Activated CD8-positive, alpha-beta T cell treated with anti-CD3 and anti-CD28 coated beads, Interleukin-2, amount 10 ng/mL, durations not matched to agents 7 days and 5 days (primary cell): ENCODE measurements at regions not wholly inside any gene's neighbourhood (a gene's known extent, or its start where the extent isn't known, plus 50 kb on each side); places are given as distances from the start of the nearest gene placed in this dataset.
"Not testable (repeated sequence)": the region's sequence is repeated elsewhere in the genome, so short reads cannot be mapped to it uniquely, and the experiment has no call there.

ENCODE experiments used
- ATAC-seq: fragments of 150-1000 bp; cut with Tn5 transposase; one replicate; pipeline ENCODE4 v1.10.0; 2021; ENCODE audit warnings: moderate library complexity
- CTCF ChIA-PET: fragments of 350-600 bp; sonication (Branson Sonifier 250); formaldehyde crosslinking; loops from one replicate; lab custom pipeline; 2021; ENCODE audit warnings: antibody characterized with exemption; lab: Charles Lee
- POLR2A ChIA-PET: fragments of 350-600 bp; sonication (Branson Sonifier 250); formaldehyde crosslinking; loops from one replicate; lab custom pipeline; 2021; ENCODE audit warnings: antibody characterized with exemption; lab: Charles Lee
- DNase-seq: peaks from one replicate; pipeline ENCODE4 v3.0.0-alpha.2; 2020
- H3K27ac Mint-ChIP-seq: one replicate; pipeline ENCODE4 v1.8.0; 2021; ENCODE audit warnings: mild to moderate bottlenecking, mixed read lengths
- H3K27me3 Mint-ChIP-seq: one replicate; pipeline ENCODE4 v1.8.0; 2021; ENCODE audit warnings: low read depth, mixed read lengths
- H3K36me3 Mint-ChIP-seq: one replicate; pipeline ENCODE4 v1.8.0; 2021; ENCODE audit warnings: low read depth, mixed read lengths
- H3K4me1 Mint-ChIP-seq: one replicate; pipeline ENCODE4 v1.8.0; 2021; ENCODE audit warnings: low read depth, mixed read lengths
- H3K4me3 Mint-ChIP-seq: one replicate; pipeline ENCODE4 v1.8.0; 2021; ENCODE audit warnings: mild to moderate bottlenecking, mixed read lengths
- H3K9me3 Mint-ChIP-seq: one replicate; pipeline ENCODE4 v1.8.0; 2022; ENCODE audit warnings: mixed read lengths; ENCODE audit not compliant: insufficient read depth

DNA sequence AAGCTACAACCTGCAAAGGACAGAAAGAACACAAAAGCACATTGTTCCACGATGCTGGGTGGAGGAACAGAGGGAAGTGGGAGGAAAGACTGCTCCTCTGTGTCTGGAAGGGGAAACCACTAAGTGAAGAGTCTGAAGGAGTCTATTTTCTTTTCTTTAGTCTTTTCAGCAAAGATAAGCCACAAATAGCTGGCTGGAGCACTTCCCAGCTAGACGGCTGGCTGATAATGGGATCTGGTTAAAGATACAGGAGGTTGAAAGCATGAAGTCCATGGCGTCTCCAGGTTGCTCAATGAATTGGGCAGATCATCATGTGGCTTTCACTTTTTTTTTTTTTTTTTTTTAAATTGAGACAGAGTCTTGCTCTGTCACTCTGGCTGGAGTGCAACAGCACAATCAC, 154.0 kb upstream of the KCNG1 start:
- H3K27me3 Mint-ChIP-seq, result peaks cover 19% of the 10 kb centered on the region
- no peaks in the 10 kb centered on the region for H3K9me3 Mint-ChIP-seq
- no peak overlapping the region for H3K4me3 Mint-ChIP-seq
- ChIA-PET POLR2A (no interaction called here), CTCF (no interaction called here)
- H3K4me1 Mint-ChIP-seq, result no peaks in the 10 kb centered on the region
- H3K36me3 Mint-ChIP-seq, result no peaks in the 10 kb centered on the region
- H3K27ac Mint-ChIP-seq, result no peak overlapping the region
- DNase-seq, result no peak
- no peak for ATAC-seq

DNA sequence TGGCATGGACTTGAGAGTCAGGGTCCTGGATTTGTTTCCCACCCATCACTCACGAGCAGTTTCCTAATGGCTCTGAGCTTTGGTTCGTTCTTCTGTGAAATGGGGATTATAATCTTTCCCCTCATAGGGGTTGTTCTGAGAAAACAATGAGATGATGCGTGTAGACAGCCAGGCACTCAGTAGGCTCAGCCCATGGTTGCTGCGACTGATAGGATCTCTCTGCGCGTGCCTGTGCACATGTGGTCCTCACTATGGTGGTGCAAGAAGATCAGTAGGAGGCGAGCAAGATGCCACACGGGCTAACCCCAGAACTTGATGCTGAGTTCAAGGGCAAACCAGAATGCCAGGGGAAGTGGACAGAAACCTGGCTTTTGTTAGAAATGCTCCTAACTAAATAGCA, 153.5 kb upstream of the KCNG1 start:
- Mint-ChIP-seq H3K4me1 (no peaks in the 10 kb centered on the region), H3K4me3 (no peak overlapping the region), H3K36me3 (no peaks in the 10 kb centered on the region), H3K9me3 (no peaks in the 10 kb centered on the region), H3K27me3 (peaks cover 21% of the 10 kb centered on the region), H3K27ac (no peak overlapping the region)
- ChIA-PET POLR2A (interaction anchor here (0.6 kb wide), 1 partner anchor 551 kb away, joined by 4 read pairs; no protein-coding TSS in a partner anchor), CTCF (no interaction called here)
- DNase-seq, result no peak
- ATAC-seq, result no peak

DNA sequence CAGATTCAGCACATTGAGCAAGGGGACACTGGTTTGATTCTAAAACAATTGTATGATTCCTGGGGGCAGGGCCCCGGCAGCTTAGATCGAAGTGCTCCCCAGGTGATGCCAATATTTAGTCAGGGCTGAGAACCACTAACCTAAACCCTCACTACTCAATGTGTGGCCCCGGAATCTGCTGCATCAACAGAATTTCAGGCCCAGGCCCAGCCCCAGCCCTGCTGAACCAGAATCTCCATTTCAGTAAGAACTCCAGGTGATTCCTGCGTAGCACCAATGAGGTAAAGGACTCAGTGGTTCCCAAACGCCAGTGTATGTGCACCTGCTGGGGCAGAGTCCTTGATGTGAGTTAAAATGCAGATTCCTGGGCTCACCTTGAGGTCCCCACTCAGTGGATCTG, 152.8 kb upstream of the KCNG1 start:
- ChIA-PET POLR2A (interaction anchor here (0.6 kb wide), 1 partner anchor 550 kb away, joined by 4 read pairs; no protein-coding TSS in a partner anchor), CTCF (no interaction called here)
- Mint-ChIP-seq H3K4me1 (no peaks in the 10 kb centered on the region), H3K4me3 (no peak overlapping the region), H3K27me3 (peaks cover 18% of the 10 kb centered on the region), H3K36me3 (no peaks in the 10 kb centered on the region), H3K27ac (no peak overlapping the region), H3K9me3 (no peaks in the 10 kb centered on the region)
- no peak for DNase-seq
- no peak for ATAC-seq

DNA sequence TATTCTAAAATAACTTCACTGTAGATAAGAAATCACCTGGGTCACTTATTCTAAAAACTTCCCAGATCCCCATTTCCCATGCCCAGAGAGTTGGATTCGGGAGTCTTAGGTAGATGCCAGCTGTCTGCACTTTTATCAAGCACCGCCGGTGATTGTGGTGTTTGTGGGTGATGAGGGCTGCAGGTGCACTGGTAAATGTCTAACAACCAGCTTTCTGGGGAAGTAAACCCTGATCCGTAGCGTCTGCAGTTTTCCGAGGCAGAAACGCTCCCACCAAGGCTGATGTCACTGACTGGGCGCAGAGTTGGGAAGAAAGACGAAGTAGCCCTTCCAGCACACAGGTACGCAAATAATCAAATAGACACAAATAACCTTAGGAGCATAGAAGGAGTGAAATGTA, 152.2 kb upstream of the KCNG1 start:
- DNase-seq (no peak), ATAC-seq (no peak)
- no peak overlapping the region for H3K4me3 Mint-ChIP-seq
- no peaks in the 10 kb centered on the region for H3K4me1 Mint-ChIP-seq
- ChIA-PET POLR2A (no interaction called here), CTCF (no interaction called here)
- H3K27ac Mint-ChIP-seq, result no peak overlapping the region
- H3K9me3 Mint-ChIP-seq, result no peaks in the 10 kb centered on the region
- peaks cover 16% of the 10 kb centered on the region for H3K27me3 Mint-ChIP-seq
- no peaks in the 10 kb centered on the region for H3K36me3 Mint-ChIP-seq

DNA sequence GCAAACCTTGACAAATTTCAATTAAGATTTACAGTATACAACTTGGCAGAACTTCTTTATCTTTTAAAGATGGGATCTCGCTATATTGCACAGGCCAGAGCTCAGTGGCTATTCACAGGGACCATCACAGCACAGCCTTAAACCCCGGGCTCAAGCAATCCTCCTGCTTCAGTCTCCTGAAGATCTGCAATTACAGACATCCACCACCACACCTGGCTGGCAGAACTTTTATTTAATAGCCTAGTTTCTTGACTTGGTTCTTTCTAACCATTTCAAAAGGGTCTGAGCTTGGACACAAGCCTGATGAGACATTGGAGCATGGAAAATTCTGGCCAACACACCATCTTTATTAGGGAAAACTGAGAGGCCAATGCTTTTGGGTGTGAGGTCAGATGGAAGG, 151.6 kb upstream of the KCNG1 start:
- ChIA-PET POLR2A (no interaction called here), CTCF (no interaction called here)
- H3K9me3 Mint-ChIP-seq, result no peaks in the 10 kb centered on the region
- H3K4me3 Mint-ChIP-seq, result no peak overlapping the region
- H3K27me3 Mint-ChIP-seq, result peaks cover 17% of the 10 kb centered on the region
- no peaks in the 10 kb centered on the region for H3K36me3 Mint-ChIP-seq
- no peaks in the 10 kb centered on the region for H3K4me1 Mint-ChIP-seq
- ATAC-seq (no peak), DNase-seq (no peak)
- no peak overlapping the region for H3K27ac Mint-ChIP-seq

DNA sequence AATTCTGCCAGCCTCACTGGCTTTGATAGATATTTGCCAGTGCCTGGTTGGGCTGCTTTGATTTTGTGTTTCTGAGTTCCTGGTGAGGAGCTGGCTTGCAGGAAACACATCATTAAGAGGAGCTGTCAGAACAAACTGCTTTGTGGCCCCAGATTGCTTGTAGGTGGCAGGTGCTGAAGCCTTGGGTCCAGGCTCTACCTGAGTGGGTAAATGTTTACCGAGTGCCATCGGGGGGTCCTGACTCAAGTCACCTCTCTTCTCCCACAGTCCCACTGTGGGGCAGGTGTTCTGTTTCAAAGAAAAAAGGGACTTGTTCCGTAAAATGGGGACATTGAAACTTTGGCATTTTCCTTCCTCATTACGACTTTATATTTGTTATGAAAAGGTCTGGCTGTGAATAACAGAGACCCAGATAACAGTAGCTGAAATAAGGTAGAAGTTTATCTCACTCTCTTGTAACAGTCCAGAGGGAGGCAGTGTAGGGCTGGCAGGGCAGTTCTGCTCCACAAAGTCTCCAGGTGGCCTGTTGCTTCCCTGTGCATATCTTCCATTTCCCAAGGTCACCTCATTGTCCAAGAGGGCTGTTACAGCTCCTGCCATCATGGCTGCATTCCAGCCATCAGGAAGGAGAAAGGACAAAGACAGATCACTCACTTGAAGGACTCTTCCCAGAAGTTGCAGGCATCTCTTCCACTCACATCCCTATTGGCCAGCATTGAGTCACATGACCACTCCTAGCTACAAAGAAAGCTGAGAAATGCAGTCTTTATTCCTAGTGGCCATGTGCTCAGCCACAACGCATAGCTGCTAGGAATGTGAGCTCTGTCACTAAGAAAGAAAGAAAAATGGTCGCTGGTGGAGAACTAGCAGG, 149.9 kb upstream of the KCNG1 start:
- CTCF ChIA-PET, result no interaction called here
- H3K9me3 Mint-ChIP-seq, result no peaks in the 10 kb centered on the region
- ATAC-seq (no peak), DNase-seq (no peak)
- POLR2A ChIA-PET, result interaction anchor here (0.5 kb wide), 1 partner anchor 1202 kb away, joined by 3 read pairs; no protein-coding TSS in a partner anchor
- H3K27me3 Mint-ChIP-seq, result peaks cover 18% of the 10 kb centered on the region
- H3K27ac Mint-ChIP-seq, result no peak overlapping the region
- H3K36me3 Mint-ChIP-seq, result no peaks in the 10 kb centered on the region
- H3K4me3 Mint-ChIP-seq, result no peak overlapping the region
- H3K4me1 Mint-ChIP-seq, result no peaks in the 10 kb centered on the region

DNA sequence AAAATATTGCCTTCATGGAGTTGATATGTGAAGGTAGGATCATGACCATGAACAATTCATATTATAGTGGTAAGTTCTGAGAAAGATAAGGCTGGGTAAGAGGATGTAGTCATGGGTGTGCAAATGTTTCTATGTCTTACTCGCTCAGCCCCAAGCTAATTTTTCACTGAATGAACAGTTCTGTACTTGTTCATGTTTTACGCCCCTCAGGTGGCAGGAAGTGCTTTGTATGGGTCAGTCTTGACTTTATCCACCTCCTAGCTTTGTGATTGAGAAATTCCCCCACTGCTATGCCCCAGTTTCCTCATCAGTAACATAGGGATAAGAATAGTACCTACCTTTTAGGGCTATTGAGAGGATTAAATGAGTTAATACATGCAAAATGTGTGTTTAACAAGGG, 148.2 kb upstream of the KCNG1 start:
- no peak overlapping the region for H3K4me3 Mint-ChIP-seq
- no peaks in the 10 kb centered on the region for H3K36me3 Mint-ChIP-seq
- H3K27ac Mint-ChIP-seq, result no peak overlapping the region
- no peak for ATAC-seq
- DNase-seq, result no peak
- ChIA-PET CTCF (interaction anchor here (1.0 kb wide), 1 partner anchor 184 kb away, joined by 4 read pairs; no protein-coding TSS in a partner anchor), POLR2A (no interaction called here)
- no peaks in the 10 kb centered on the region for H3K4me1 Mint-ChIP-seq
- peaks cover 15% of the 10 kb centered on the region for H3K27me3 Mint-ChIP-seq
- H3K9me3 Mint-ChIP-seq, result no peaks in the 10 kb centered on the region

DNA sequence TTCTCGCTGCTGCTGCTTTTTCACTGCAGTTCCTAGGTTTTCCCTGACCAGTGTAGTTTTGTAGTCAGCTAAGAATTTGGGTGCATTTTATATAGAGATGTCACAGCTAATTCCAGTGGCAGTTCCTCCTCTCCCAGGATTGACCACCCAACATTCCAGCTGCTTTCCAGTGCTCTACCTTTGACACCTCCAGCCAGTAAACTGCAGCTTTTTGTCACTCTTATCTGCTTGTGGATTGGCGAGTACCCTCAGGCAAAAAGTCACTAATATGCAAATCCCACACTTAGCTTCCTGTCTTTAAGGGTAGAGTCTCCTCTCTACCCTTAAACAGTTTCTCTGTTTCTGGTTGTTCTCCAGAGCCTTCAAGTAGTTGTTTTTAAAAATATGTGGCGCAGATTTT, 146.9 kb upstream of the KCNG1 start:
- Mint-ChIP-seq H3K4me3 (no peak overlapping the region), H3K9me3 (no peaks in the 10 kb centered on the region), H3K27ac (no peak overlapping the region), H3K4me1 (no peaks in the 10 kb centered on the region), H3K27me3 (peaks cover 13% of the 10 kb centered on the region), H3K36me3 (no peaks in the 10 kb centered on the region)
- ChIA-PET CTCF (no interaction called here), POLR2A (no interaction called here)
- ATAC-seq (no peak), DNase-seq (no peak)

DNA sequence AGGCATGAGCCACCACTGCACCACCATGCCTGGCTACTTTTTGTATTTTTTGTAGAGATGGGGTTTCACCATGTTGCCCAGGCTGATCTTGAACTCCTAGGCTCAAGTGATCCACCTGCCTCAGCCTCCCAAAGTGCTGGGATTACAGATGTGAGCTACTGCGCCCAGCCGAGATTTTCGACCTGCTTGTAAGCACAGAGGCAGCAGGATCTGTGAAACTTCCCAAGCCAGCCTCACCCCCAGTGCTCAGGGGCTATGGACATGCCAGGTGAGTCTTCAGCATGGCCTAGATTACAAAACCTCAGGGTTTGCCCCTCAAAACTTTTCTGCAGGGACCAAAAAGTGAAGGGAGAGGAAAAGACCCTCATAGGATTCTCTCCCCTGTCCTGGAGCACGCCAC, 145.0 kb upstream of the KCNG1 start:
- H3K27ac Mint-ChIP-seq, ATAC-seq, CTCF ChIA-PET, DNase-seq, H3K27me3 Mint-ChIP-seq, H3K36me3 Mint-ChIP-seq, H3K9me3 Mint-ChIP-seq, H3K4me3 Mint-ChIP-seq, H3K4me1 Mint-ChIP-seq: not testable (repeated sequence)
- POLR2A ChIA-PET, result interaction anchor here (0.6 kb wide), 1 partner anchor 907 kb away, joined by 3 read pairs; no protein-coding TSS in a partner anchor

DNA sequence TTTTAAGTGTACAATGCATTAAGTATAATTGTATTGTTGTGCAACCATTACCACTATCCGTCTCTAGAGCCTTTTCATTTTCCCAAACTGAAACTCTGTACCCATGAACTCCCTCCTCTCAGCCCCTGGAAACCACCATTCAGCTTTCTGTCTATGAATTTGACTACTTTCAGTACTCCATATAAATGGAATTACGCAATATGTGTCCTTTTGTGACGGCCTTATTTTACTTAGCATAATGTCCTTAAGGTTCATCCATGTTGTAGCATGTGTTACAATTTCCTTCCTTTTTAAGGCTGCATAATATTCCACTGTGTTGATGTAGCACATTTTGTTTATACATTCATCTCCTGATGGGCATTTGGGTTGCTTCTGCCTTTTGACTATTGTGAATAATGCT, 143.6 kb upstream of the KCNG1 start:
- Mint-ChIP-seq H3K27ac (no peak overlapping the region), H3K36me3 (no peaks in the 10 kb centered on the region), H3K27me3 (peaks cover 8% of the 10 kb centered on the region), H3K4me3 (no peak overlapping the region), H3K9me3 (no peaks in the 10 kb centered on the region), H3K4me1 (no peaks in the 10 kb centered on the region)
- ChIA-PET CTCF (no interaction called here), POLR2A (no interaction called here)
- ATAC-seq, result no peak
- no peak for DNase-seq

DNA sequence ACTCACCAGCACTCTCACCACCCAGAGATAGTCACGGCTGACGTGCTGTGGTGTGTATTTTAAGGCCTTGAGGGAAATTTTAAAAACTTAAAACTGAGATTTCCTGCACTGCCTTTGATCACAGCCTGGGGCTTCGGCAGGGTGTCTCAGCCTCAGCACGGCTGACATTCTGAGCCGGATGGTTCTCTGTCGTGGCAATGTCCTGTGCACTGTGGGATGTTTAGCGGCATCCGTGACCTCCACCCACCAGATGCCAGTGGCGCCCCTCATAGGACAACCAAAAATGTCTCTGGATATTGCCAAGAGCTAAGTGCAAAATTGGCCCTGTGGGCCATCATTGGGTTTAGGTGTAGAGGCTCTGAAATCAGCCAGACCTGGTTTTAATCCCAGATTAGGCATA, 142.2 kb upstream of the KCNG1 start:
- H3K4me3 Mint-ChIP-seq, result no peak overlapping the region
- H3K9me3 Mint-ChIP-seq, result no peaks in the 10 kb centered on the region
- ChIA-PET POLR2A (no interaction called here), CTCF (no interaction called here)
- no peaks in the 10 kb centered on the region for H3K4me1 Mint-ChIP-seq
- no peak overlapping the region for H3K27ac Mint-ChIP-seq
- ATAC-seq (no peak), DNase-seq (no peak)
- peaks cover 10% of the 10 kb centered on the region for H3K27me3 Mint-ChIP-seq
- no peaks in the 10 kb centered on the region for H3K36me3 Mint-ChIP-seq

DNA sequence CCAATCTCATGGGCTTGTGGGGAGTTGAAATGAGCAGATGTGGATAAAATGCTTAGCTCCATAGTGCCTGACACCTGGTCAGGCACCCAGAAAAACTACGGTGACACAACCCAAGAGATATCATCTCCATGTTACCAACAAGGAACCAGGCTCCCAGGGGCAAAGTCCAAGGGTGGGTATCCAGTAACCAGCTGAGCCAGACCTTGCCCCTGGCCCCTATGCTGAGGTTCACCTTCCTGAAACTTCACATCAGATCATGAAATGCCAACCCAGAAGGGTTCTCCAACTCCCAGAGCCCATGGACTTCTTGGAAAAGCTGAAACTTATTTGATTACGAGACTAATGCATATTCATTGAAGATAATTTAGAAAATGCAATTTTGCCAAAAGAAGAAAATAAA, 141.8 kb upstream of the KCNG1 start:
- Mint-ChIP-seq H3K4me3 (no peak overlapping the region), H3K9me3 (no peaks in the 10 kb centered on the region), H3K27ac (no peak overlapping the region), H3K27me3 (peaks cover 7% of the 10 kb centered on the region), H3K4me1 (no peaks in the 10 kb centered on the region), H3K36me3 (no peaks in the 10 kb centered on the region)
- ATAC-seq, result no peak
- DNase-seq, result no peak
- POLR2A ChIA-PET, result no interaction called here
- CTCF ChIA-PET, result no interaction called here
